ENCODE measurements at regions not wholly inside any gene's neighbourhood (a gene's known extent, or its start where the extent isn't known, plus 50 kb on each side); places are given as distances from the start of the nearest gene placed in this dataset.

DNA sequence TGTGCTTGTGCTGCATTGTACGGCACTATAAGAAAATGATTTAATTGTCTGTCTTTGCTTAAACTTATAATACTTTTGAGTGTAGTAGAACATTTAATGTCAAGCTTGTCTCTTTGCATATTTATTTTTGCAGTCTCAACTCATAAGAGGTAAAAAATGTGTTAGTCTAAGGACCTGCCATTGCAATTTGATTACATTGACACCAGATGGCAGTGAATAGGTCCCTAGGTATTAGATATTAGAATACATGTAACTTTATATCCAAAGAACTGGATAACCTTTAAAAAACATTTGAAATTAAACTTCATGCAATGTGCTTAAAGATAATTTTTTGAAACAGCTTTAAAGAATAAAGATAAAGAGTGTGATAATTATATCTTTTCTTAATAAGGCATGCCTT lies 1421.3 kb downstream of the OLFM4 start:
- TF ChIP-seq, protein P1, sequence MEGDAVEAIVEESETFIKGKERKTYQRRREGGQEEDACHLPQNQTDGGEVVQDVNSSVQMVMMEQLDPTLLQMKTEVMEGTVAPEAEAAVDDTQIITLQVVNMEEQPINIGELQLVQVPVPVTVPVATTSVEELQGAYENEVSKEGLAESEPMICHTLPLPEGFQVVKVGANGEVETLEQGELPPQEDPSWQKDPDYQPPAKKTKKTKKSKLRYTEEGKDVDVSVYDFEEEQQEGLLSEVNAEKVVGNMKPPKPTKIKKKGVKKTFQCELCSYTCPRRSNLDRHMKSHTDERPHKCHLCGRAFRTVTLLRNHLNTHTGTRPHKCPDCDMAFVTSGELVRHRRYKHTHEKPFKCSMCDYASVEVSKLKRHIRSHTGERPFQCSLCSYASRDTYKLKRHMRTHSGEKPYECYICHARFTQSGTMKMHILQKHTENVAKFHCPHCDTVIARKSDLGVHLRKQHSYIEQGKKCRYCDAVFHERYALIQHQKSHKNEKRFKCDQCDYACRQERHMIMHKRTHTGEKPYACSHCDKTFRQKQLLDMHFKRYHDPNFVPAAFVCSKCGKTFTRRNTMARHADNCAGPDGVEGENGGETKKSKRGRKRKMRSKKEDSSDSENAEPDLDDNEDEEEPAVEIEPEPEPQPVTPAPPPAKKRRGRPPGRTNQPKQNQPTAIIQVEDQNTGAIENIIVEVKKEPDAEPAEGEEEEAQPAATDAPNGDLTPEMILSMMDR (IDR thresholded peaks at IDR 0.05 in 8 of 11, conservative IDR thresholded peaks at IDR 0.05 in 3 of 11) = no peak
- TF ChIP-seq POLR2AphosphoS5 (IDR thresholded peaks at IDR 0.05) (no peak), POLR2A (IDR thresholded peaks at IDR 0.05) (no peak)

All from spleen (tissue), 7 donors.